ENCODE measurements at regions not wholly inside any gene's neighbourhood (a gene's known extent, or its start where the extent isn't known, plus 50 kb on each side); places are given as distances from the start of the nearest gene placed in this dataset.

DNA sequence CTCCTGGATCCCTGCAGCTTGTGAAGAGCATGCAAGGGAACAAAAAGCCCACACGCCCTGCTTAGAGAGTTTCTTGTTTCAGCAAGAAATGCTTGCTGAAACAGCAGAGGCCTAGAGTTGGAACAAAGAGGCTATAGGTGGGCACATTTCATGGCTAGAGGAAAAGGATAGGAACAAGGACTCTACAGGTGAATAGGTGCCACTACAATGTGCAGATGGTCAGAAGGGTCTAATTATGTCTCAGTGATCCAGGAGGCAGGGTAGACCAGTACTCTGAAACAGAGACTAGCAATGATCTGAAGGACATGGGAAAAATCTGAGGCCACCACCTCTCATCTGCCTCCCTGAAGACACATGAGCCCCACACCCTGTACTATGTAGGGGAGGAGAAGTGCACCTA is 609.0 kb downstream of the REEP3 start:
- peaks cover 0 to 2% (median 0%) of the 10 kb centered on the region in 3 donors for H3K27me3 Mint-ChIP-seq (ENCODE audit: low read depth in 3 of 3)
- no peak overlapping the region for H3K4me3 Mint-ChIP-seq
- H3K9me3 Mint-ChIP-seq = peaks cover 0 to 5% (median under 1%) of the 10 kb centered on the region in 6 donors
- no peaks in the 10 kb centered on the region for H3K36me3 Mint-ChIP-seq
- no peak for DNase-seq
- H3K27ac Mint-ChIP-seq = no peak overlapping the region
- H3K4me1 Mint-ChIP-seq = no peaks in the 10 kb centered on the region

DNA sequence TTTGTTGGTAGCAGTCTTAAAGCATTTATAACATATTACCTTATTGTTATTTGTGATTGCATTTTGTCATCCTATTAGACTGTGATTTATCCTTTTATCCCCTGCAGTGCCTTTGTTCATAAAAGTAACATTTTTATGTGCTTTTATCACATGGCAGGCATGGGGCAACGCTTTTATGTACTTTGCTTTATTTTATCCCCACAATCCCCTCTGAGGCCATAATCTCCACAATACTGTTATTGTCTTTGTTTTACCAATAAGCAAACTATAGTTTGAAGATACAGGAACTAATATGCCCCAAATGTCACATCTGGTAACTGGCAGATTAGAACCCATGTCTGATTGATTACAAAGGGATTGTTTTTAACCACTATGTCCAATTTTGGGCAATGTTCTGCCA is 613.5 kb downstream of the REEP3 start:
- Mint-ChIP-seq H3K27me3 (ENCODE audit: low read depth in 3 of 3) (peaks cover 0 to 2% (median 0%) of the 10 kb centered on the region in 3 donors), H3K36me3 (no peaks in the 10 kb centered on the region)
- no peak for DNase-seq

DNA sequence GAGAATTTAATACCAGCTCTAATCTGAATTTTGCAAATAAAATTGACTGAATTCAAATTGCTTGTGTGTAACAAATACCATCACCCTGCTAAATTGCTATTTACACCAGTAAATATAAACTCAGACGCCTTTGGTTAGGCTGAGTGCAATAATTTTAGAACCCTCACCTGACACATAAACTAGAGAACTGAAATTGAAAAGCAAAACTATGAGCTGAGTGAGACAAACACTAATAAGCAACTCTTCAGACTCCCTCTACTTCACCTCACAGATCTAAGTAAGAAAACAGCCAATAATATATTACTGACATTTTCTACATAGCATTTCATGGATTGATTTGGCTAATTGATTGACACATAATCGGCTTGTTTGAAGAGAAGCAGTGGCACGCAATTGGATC is 621.2 kb downstream of the REEP3 start:
- no peaks in the 10 kb centered on the region for H3K36me3 Mint-ChIP-seq
- H3K27me3 Mint-ChIP-seq (ENCODE audit: low read depth in 3 of 3) = peaks cover 0 to 3% (median 0%) of the 10 kb centered on the region in 3 donors
- H3K9me3 Mint-ChIP-seq = peaks cover 0 to 8% (median 4%) of the 10 kb centered on the region in 6 donors
- H3K4me1 Mint-ChIP-seq = no peaks in the 10 kb centered on the region
- H3K4me3 Mint-ChIP-seq = no peak overlapping the region
- DNase-seq = no peak
- H3K27ac Mint-ChIP-seq = no peak overlapping the region

More for the DNA sequence above, 613.5 kb downstream of the REEP3 start:
- no peaks in the 10 kb centered on the region for H3K4me1 Mint-ChIP-seq
- H3K4me3 Mint-ChIP-seq = no peak overlapping the region
- H3K9me3 Mint-ChIP-seq = peaks cover 0 to 3% (median 0%) of the 10 kb centered on the region in 6 donors
- H3K27ac Mint-ChIP-seq = no peak overlapping the region

DNA sequence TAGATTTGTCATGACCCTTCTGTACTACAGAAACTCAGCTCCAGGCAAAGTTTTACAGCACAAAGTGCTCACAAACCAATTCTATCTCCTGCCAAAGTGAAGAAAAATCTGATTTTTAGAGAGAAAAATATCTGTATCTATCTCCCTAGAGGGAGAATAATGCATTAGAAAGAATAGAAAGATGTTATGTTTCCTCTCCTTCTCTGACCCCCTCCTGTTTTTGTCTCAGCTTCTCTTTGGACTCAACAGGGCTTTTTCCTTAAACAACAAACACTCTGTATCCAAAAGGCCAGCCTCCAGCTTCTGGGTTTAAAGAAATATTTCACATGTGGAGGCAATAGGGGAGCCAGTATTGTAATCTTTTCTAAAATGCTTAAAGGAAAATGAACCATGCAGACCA is 627.4 kb downstream of the REEP3 start:
- H3K27me3 Mint-ChIP-seq (ENCODE audit: low read depth in 3 of 3) = peaks cover 0 to 2% (median 2%) of the 10 kb centered on the region in 3 donors
- H3K4me3 Mint-ChIP-seq = no peak overlapping the region
- no peak overlapping the region for H3K27ac Mint-ChIP-seq
- no peaks in the 10 kb centered on the region for H3K36me3 Mint-ChIP-seq
- no peaks in the 10 kb centered on the region for H3K4me1 Mint-ChIP-seq
- H3K9me3 Mint-ChIP-seq = peaks cover 0 to 16% (median 4%) of the 10 kb centered on the region in 6 donors
- DNase-seq = no peak

DNA sequence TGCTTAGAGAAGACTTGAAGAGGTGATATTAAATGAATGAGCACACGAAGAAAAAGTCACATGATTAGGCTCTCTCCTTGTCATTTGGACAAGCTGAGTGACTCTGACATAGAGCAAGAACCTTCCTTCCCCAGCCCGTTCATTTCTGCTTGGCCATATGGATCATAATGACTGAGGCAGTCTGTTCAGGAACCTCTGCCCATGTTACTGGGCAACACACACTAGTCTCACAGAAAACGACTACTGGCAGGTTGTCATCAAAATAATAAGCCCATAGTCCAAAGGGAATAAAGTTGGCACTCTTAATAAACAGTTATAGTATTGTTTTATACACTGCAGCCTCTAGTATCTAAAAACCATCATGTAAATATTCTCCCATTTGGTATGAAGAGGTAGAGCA is 635.0 kb downstream of the REEP3 start:
- Mint-ChIP-seq H3K9me3 (peaks cover 0 to 19% (median 6%) of the 10 kb centered on the region in 6 donors), H3K27ac (no peak overlapping the region), H3K36me3 (peaks cover 0 to 4% (median 0%) of the 10 kb centered on the region in 3 donors), H3K4me1 (no peaks in the 10 kb centered on the region), H3K27me3 (ENCODE audit: low read depth in 3 of 3) (peaks cover 0 to 6% (median 0%) of the 10 kb centered on the region in 3 donors), H3K4me3 (no peak overlapping the region)
- no peak for DNase-seq

DNA sequence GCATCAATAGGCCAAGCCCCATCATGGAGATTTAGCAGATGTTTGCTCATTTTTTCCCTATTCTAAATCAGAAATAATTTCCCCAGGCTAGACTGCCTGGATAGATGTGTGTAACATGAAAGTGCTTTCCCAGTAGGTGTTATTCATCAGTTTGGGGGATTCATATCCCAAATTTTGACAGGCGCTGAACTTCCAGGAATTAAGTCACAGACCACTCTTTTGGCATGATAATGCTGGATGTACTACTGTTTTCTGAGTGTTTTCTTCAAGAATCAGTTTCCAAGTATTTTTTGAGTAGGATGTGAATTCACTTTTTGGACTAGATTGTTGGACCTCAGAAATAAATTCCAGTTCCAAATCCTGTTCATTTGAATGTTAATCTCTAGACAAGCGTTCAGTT is 637.4 kb downstream of the REEP3 start:
- H3K9me3 Mint-ChIP-seq = peaks cover 0 to 20% (median 6%) of the 10 kb centered on the region in 6 donors

DNA sequence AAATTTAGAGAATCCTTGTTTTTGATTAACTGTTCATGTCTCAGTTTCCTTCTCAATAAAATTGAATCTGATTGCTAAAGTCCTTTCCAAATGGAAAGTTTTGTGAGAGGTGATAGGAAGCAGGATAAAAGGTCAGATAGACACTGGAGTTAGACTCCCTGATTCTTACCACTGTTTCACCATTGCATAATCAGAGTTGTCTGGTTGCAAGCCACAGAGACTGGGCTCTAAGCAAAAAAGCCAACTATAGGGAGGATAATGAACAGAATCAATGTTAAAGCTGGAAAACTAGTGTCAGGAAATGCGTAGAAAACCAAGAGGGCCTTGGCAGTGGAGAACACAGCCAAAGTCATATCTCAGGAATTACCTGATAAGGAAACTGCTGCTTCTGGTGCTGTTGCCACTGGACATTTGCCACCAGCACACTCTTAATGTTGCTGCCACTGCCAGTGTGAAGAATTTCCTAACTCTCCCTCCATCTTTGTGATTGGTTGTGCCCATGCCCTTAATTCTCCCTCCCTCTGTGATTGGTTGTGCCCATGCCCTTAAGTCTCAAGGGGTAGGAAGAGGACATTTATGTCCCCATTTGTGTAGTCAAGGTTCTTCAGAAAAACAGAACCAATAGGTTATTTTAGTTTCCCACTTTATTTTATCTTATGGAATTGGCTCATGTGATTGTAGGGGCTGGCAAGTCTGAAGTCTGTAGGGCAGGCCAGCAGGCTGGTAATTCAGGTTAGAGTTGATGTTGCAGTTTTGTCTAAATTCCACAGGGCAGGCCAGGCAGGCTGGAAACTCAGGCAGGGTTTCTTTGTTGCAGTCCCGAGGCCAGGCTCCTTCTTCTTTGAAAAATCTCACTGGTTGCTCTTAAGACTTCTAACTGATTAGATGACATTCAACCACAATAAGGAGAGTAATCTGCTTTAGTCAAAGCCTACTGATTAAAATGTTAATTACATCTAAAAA is 639.0 kb downstream of the REEP3 start:
- Mint-ChIP-seq H3K4me1 (no peaks in the 10 kb centered on the region), H3K4me3 (no peak overlapping the region), H3K36me3 (no peaks in the 10 kb centered on the region), H3K27me3 (ENCODE audit: low read depth in 3 of 3) (peaks cover 0 to 4% (median 0%) of the 10 kb centered on the region in 3 donors), H3K27ac (no peak overlapping the region), H3K9me3 (peaks cover 0 to 20% (median 6%) of the 10 kb centered on the region in 6 donors)
- no peak for DNase-seq

More for the DNA sequence above, 637.4 kb downstream of the REEP3 start:
- Mint-ChIP-seq H3K4me3 (no peak overlapping the region), H3K27ac (no peak overlapping the region), H3K4me1 (no peaks in the 10 kb centered on the region), H3K27me3 (ENCODE audit: low read depth in 3 of 3) (peaks cover 0 to 4% (median 0%) of the 10 kb centered on the region in 3 donors), H3K36me3 (peaks cover 0 to 4% (median 0%) of the 10 kb centered on the region in 3 donors)
- no peak for DNase-seq

DNA sequence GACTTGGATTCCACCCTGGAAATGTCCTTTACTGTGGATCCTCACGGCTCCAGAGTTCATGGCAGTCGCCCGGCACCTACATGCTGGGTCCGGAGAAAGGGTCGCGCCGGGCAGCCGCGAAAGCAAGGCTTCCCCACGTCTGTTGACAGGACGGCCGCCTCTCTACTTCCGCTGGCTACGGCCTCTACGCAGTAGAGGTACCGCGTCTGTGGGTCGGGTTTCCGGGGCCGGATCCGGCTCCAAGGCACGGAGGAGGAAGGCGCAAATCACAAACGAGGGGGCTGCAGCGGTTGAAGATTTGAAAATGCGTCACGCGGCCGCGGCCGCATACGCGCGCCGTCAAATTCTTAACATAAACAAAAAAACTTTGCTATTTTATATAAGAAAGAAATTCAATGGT is 649.6 kb downstream of the REEP3 start:
- Mint-ChIP-seq H3K36me3 (peaks cover 0 to 3% (median 0%) of the 10 kb centered on the region in 3 donors), H3K27ac (no peak overlapping the region), H3K4me1 (no peaks in the 10 kb centered on the region), H3K9me3 (peaks cover 7 to 31% (median 11%) of the 10 kb centered on the region in 6 donors), H3K4me3 (no peak overlapping the region), H3K27me3 (ENCODE audit: low read depth in 3 of 3) (peaks cover 0 to 2% (median 0%) of the 10 kb centered on the region in 3 donors)
- no peak for DNase-seq

DNA sequence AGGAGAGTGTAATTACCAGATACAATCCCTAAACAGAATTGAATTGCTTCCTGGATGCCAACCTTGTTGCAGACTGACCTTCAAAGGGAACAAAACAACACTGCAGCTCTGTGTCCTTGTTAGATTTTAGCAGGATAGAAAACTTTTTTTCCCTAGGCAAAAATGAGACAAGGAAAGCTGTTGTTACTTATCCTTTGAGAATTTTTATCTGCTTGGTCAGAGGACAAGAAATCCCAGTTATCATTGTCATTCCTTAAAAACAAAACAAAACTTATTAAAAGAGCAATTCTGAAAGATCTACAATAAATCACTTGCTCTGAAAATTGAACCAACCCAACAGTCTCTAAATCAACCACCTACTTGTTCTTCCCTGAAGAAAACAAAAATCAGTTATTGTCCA is 652.6 kb downstream of the REEP3 start:
- Mint-ChIP-seq H3K9me3 (peaks cover 3 to 19% (median 7%) of the 10 kb centered on the region in 6 donors), H3K27me3 (ENCODE audit: low read depth in 3 of 3) (peaks cover 0 to 2% (median 0%) of the 10 kb centered on the region in 3 donors), H3K4me3 (no peak overlapping the region), H3K4me1 (no peaks in the 10 kb centered on the region), H3K27ac (no peak overlapping the region), H3K36me3 (peaks cover 0 to 3% (median 0%) of the 10 kb centered on the region in 3 donors)
- no peak for DNase-seq

DNA sequence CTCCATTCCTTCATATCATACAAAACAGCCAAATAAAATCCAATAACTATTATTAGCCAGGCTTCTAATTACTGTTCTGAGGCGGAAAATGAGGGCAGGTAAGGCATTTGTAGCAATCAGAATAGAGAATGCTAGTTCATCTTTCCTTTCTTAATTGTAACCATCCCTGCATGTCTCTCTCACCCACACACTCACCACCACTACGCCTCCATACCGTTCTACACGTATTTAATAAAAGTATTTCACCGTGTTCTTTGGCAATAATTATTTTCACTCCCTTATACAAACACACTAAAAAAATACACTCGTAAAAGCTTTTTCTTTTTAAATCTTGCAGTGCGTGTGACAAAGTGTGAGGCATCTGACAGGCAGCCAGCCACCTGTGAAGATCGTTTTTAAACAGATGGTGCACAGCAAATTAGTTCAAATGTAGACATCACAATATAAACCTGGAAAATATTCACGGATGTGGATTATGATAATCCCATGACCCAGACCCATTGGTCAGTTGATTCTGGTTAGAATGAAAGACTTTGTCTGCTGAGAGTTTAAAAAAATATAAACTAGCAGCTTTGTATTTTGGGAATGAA is 653.6 kb downstream of the REEP3 start:
- H3K27me3 Mint-ChIP-seq (ENCODE audit: low read depth in 3 of 3) = peaks cover 0 to 2% (median 0%) of the 10 kb centered on the region in 3 donors
- peaks cover 0 to 3% (median 0%) of the 10 kb centered on the region in 3 donors for H3K36me3 Mint-ChIP-seq
- H3K4me1 Mint-ChIP-seq = no peaks in the 10 kb centered on the region
- peaks cover 1 to 19% (median 12%) of the 10 kb centered on the region in 6 donors for H3K9me3 Mint-ChIP-seq
- H3K27ac Mint-ChIP-seq = no peak overlapping the region
- no peak for DNase-seq
- no peak overlapping the region for H3K4me3 Mint-ChIP-seq

DNA sequence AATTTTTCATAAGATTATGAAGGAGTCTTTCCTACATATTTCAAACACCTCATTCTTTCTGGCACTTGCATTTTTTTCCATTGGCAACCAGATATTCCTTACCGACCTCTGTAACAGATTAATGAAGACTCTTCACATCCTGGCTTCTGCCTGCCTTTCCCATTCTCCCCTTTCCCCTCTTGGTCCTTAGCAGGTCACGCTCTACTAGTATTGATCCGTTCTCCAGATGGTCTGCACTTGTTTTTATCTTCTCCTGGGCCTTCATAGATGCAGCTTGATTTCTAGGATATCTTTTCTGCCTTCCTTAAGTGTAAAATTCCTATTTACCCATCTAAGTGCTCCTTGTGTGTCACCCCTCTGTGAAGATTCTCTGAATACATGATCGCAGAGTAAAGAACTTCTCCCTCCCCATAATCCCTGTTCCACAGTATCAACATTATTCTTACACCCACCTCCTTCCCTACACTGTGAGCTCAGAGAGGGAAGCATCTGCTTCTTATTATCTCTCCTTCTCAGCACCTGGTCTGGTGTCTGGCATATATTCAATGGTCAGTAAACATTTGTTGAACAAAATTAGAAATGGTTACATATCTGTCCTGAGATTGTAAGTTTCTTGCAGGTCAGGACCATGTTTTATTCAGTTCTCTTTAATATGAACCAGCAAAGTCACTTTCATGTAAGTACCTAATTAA is 654.2 kb downstream of the REEP3 start:
- no peaks in the 10 kb centered on the region for H3K4me1 Mint-ChIP-seq

DNA sequence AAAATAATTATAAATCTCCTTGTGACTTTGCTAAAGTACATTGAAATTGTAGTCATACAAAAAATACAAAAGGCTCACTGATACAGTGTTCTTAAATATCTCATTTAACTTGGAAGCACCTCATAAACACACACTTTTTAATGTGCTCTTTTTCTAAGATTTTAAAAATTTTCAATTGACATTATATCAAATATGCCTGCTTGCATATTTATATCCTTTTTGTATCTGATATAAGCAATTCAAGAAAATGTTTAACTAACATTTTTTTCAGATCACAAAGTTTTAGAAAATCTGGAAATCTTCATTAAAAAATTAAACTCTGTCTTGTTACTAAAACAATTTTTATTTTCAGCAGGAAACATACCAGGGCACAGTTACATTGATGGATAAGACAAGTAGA is 661.5 kb downstream of the REEP3 start:
- no peak overlapping the region for H3K4me3 Mint-ChIP-seq
- no peak for DNase-seq
- H3K27ac Mint-ChIP-seq = no peak overlapping the region
- peaks cover 0 to 17% (median 5%) of the 10 kb centered on the region in 6 donors for H3K9me3 Mint-ChIP-seq
- peaks cover 0 to 2% (median 0%) of the 10 kb centered on the region in 3 donors for H3K27me3 Mint-ChIP-seq (ENCODE audit: low read depth in 3 of 3)
- no peaks in the 10 kb centered on the region for H3K36me3 Mint-ChIP-seq
- no peaks in the 10 kb centered on the region for H3K4me1 Mint-ChIP-seq

More for the DNA sequence above, 654.2 kb downstream of the REEP3 start:
- peaks cover 0 to 19% (median 9%) of the 10 kb centered on the region in 6 donors for H3K9me3 Mint-ChIP-seq
- peaks cover 0 to 3% (median 0%) of the 10 kb centered on the region in 3 donors for H3K36me3 Mint-ChIP-seq
- no peak overlapping the region for H3K27ac Mint-ChIP-seq
- peaks cover 0 to 2% (median 0%) of the 10 kb centered on the region in 3 donors for H3K27me3 Mint-ChIP-seq (ENCODE audit: low read depth in 3 of 3)
- H3K4me3 Mint-ChIP-seq = no peak overlapping the region
- DNase-seq = no peak

DNA sequence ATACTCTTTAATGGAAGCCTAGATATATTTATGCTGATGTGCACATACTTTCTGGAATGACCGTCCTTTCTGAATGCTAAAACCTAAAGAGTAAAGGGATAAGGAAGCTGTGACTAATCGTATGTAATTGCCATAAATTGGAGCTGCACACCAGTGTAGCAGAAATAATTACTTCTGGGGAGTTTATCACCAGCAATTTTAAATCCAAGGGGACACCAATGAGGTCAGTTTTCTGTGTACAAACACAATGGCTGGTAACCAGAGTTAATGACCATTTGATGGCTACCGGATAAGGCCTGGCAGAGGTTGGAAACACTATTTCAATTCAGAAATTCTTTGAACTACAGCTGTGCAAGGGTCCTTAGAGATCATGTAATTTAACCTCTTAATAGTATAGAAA is 670.1 kb downstream of the REEP3 start:
- Mint-ChIP-seq H3K9me3 (peaks cover 2 to 13% (median 5%) of the 10 kb centered on the region in 6 donors), H3K27ac (no peak overlapping the region), H3K4me3 (no peak overlapping the region), H3K4me1 (no peaks in the 10 kb centered on the region), H3K27me3 (ENCODE audit: low read depth in 3 of 3) (peaks cover 0 to 2% (median 0%) of the 10 kb centered on the region in 3 donors), H3K36me3 (no peaks in the 10 kb centered on the region)
- no peak for DNase-seq

Measured in immature natural killer cell (primary cell).